ENCODE measurements at regions not wholly inside any gene's neighbourhood (a gene's known extent, or its start where the extent isn't known, plus 50 kb on each side); places are given as distances from the start of the nearest gene placed in this dataset.

DNA sequence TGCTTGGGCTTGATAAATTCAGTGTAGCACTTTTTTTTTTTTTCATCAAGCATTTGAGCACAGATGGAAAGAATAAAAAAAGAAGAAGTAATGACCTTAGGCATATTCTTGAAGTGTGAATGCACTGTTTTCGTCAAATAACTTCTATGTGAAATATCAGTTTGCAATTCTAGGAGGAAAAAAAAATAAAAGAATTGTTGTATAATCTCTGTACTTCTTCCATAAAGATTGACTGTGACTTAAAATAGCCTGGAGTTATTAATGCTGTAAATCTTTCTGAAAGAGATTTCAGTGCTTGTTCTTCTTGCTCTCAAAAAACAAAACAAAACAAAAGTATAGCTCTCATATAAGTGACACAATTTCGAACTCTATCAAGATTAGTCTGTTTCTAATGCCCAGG, 536.9 kb upstream of the ZNF608 start:
- TF ChIP-seq, protein P1, sequence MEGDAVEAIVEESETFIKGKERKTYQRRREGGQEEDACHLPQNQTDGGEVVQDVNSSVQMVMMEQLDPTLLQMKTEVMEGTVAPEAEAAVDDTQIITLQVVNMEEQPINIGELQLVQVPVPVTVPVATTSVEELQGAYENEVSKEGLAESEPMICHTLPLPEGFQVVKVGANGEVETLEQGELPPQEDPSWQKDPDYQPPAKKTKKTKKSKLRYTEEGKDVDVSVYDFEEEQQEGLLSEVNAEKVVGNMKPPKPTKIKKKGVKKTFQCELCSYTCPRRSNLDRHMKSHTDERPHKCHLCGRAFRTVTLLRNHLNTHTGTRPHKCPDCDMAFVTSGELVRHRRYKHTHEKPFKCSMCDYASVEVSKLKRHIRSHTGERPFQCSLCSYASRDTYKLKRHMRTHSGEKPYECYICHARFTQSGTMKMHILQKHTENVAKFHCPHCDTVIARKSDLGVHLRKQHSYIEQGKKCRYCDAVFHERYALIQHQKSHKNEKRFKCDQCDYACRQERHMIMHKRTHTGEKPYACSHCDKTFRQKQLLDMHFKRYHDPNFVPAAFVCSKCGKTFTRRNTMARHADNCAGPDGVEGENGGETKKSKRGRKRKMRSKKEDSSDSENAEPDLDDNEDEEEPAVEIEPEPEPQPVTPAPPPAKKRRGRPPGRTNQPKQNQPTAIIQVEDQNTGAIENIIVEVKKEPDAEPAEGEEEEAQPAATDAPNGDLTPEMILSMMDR (IDR thresholded peaks at IDR 0.05; ENCODE audit: low read depth, low read length) = no peak
- DNase-seq (ENCODE audit: extremely low read depth, low read depth) = no peak

DNA sequence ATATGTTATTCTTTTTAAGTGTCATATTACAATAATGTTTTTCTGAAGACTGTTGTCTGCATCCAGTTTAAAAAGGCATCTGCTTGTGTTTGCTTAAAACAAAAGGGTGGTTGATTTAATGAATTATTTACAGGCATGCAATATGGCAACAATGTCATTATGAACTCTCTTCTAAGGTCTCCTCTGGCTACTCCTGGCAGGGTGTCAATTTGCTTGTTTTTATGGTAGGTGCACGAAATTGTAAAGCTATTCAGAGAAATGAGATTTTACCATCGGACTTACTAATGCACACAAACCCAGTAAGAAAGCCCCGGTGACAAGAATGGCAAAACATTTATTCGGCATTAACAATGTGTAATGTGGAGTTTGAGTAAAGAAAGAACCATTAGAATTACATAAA, 539.8 kb upstream of the ZNF608 start:
- no peak for DNase-seq (ENCODE audit: extremely low read depth, low read depth)
- TF ChIP-seq, protein P1 (IDR thresholded peaks at IDR 0.05; ENCODE audit: low read depth, low read length) = no peak

DNA sequence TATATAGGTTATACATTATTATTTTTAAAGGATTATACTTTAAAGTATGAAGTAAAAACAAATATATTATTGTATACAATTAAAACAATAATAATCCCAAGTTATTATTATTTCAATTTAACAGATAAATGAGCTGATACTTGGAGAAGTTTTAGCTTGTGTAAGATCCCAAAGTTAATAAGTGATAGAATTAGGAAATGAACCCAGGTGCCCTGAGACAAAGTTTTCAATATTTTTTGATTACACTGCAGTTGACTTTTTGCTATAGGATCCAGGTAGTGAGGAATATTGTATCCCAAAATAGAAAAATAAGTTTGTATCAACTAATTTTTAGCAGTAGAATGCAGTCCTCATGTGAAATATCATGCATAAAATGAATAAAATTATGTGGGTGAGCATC, 543.2 kb upstream of the ZNF608 start:
- TF ChIP-seq, protein P1 (IDR thresholded peaks at IDR 0.05; ENCODE audit: low read depth, low read length) = no peak
- DNase-seq (ENCODE audit: extremely low read depth, low read depth) = no peak

DNA sequence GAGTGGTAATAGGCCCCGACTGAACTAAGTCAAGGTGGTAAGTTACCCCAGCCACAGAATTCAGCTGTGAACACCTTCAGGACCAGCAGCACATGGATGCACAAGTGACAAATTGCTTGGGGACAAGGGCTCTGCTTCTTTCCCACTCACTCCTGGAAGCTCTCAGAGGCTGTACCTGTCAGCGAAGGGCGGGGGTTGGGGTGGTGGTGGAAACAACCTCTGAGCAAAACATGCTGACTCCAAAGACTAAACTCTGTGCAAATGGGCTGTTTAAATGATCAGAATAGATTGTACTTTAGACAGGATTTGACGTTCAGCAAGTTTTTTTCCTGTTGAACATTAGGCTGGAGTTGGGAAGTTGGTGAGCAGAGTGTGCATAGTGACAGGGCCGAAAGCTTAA, 544.5 kb upstream of the ZNF608 start:
- TF ChIP-seq, protein P1 (IDR thresholded peaks at IDR 0.05; ENCODE audit: low read depth, low read length) = no peak
- DNase-seq (ENCODE audit: extremely low read depth, low read depth) = no peak

DNA sequence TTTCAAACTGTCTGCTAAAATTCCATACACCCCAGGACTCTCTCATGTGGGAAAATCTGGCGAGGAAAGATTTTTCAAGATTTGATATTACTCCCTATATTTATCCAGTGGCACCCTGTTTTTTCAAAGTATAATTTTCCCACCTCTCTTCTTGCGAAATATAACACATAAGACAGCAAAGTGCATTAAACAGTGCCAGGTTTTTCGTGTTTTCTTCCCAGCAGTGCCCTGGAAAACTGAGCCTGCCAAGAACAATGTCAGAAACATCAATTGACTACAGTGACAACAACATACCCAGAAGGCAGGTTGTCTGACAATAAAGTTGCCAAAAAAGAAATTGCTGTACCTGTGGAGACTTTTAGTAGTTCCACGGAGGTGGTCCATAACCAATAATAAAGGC, 545.0 kb upstream of the ZNF608 start:
- DNase-seq (ENCODE audit: extremely low read depth, low read depth) = no peak
- TF ChIP-seq, protein P1 (IDR thresholded peaks at IDR 0.05; ENCODE audit: low read depth, low read length) = no peak

DNA sequence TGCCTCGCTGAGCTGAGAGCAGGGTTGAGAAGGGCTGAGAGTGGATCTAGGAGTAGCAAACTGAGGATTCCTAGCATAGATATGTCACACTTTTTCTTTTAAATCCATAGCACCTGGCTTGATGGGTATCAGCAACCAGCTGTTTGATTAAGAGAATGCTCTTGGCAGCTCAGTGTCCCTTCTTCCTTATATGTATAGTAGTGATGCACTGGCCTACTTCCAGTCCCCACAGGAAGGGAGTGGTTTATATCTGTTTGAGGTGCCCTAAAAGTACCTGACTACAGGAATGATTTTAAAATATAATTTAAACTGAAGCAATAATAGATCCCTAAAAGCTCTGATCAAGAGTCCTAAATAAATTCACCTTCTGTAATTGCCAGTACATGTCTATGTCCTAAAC, 546.8 kb upstream of the ZNF608 start:
- DNase-seq (ENCODE audit: extremely low read depth, low read depth) = no peak
- TF ChIP-seq, protein P1 (IDR thresholded peaks at IDR 0.05; ENCODE audit: low read depth, low read length) = no peak

DNA sequence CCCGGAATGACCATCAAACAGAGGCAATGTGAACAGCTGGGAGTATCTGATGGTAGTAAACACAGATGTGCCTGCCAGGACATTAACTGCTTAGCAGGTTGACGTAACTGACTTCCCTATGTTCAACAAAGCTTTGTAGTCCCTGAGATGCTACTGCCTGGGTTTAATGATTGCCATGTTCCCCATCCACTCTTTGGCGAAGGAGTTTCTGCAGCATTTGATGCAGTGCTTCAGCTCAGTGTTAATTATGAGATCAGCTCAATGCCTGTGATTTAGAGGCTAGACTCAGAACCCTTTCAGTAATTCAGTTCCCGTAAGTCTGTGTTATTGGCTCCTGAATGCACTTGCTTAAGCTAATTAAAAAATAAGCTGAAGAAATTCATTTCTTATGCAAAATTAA, 547.3 kb upstream of the ZNF608 start:
- TF ChIP-seq, protein P1 (IDR thresholded peaks at IDR 0.05; ENCODE audit: low read depth, low read length) = no peak

More for the DNA sequence above, 547.3 kb upstream of the ZNF608 start:
- no peak for DNase-seq (ENCODE audit: extremely low read depth, low read depth)

Data from AG09319 (cell line).